GM18502 (cell line): ENCODE measurements at regions not wholly inside any gene's neighbourhood (a gene's known extent, or its start where the extent isn't known, plus 50 kb on each side); places are given as distances from the start of the nearest gene placed in this dataset.

Experiments
- ATAC-seq: cut with Tn5 transposase; IDR thresholded peaks from one replicate; pipeline ENCODE4 v1.9.1; 2021; ENCODE audit warnings: mild to moderate bottlenecking; ENCODE audit not compliant: unreplicated experiment, poor library complexity

DNA sequence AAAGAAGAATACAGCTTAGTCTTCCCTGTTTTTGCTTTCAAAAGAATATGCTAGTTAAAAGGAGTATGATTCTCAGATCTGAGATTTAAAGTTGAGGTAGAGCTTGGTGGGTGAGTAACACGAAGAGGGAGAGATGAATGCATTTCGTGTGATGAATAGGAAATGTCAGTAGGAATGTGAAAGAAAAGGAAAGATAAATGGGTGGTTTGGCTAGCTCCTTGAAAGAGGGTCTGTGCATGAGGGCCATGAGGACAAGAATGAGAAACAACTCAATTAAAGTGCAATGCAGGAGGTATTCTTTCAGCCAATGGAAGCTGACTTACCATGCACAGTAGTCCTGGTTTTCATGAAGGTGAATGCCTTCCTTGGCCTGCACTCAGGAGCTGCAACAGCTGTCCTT, 248.2 kb downstream of the HNMT start:
- no peak for ATAC-seq

DNA sequence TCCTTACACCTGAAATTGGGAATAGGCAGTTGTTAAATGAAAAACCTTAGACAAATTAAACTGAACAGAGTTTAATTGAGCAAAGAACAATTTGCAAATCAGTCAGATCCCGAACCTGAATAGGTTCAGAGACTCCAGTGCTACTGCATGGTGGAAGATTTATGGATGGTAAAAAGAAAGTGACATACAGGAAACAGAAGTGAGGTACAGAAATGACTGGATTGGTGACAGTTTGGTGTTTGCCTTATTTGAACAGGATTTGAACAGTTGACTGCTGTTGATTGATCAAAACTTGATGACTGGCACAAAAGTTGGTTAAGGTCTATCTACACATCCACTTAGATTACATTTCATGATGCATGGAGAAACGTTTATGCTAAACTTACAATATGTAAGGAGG, 248.8 kb downstream of the HNMT start:
- no peak for ATAC-seq

DNA sequence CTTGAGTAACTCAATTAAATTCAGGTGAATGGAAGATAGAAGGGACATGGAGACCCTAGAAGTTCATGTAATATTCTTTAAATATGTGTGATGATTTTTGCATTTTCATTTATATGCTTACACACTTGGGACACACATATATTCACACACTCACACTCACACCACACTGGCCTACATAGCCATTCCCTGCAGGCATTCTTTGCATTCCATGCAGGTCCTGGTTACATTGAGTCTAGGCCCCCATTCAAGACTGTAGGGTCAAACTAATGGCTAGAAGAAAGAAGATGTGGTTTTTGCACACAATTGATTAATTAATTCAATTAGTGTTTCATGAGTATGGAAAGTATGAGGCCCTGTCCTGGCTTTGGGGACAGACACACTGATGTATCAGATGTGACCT, 249.4 kb downstream of the HNMT start:
- no peak for ATAC-seq

DNA sequence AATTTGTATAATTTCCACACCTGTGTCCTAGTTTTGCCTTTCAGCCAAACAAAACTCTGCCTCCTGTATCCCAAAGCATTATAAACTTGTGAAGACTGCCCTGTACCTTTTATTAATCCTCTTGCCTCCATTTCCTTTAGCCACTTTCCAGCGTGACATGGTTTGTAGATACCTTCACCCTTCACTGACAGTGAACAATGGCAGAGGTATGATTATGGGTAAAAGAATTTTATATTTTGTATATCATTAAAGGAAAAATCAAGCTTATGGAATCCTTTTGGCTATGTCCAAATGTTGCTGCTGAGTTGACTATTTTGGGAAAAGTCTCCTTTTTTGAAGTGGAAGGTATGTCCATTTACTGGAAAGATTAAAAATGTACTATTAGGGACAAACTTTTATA, 251.7 kb downstream of the HNMT start:
- no peak for ATAC-seq

DNA sequence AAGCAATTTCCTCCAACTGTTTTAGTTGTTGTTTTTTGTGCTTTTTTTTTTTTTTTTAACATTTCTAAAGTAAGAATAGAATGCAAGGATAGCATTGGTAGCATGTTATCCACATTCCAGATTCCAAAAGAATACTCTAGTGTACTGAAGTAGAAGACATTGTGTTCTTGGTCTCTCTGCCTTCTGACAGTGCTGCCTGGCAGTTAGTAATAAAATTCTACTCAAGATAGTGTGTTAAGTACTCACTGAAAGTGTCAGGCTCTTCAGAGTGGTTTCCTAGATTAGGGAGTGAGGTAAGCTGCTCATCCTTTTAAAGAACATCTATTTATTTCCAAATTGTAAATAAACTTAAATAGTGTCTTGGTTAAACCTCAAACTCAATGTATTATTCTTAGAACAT, 253.7 kb downstream of the HNMT start:
- ATAC-seq: no peak

DNA sequence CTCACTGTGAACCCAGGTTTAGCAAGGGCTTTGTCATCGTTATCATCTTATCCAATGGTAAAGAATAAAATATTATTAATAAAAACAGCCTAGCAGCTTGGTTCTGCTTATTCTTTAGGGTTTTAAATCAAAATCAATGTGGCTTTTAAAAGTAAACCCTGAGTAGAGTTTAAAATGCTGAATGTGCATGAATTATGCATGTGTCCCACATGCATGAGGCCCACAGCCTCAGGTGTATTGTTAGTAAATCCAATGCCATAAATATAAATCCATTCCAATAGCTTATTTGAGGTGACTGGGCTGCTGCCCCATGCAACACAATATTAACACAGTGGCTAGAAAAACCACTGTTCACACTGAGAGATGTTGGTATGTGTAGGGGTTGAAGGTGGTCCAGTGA, 254.1 kb downstream of the HNMT start:
- no peak for ATAC-seq

DNA sequence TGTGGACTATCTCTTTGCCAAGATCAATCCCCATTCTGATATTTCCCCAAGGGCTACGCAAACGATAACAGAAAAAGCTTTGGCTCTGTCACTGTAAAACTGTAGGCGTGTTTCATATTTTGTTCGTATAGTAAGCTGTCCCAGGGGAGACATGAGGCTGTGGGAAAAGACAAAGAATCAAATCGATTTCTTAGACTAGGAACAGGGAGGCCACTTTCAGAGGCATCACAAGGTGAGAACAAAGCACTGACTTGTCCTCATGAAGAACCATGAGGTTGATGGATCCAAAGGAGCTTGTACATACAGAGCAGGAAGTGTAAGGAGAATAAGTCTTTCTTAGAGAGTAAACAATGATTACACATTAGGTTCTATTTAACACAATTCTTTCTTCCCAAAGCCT, 255.7 kb downstream of the HNMT start:
- ATAC-seq: no peak

DNA sequence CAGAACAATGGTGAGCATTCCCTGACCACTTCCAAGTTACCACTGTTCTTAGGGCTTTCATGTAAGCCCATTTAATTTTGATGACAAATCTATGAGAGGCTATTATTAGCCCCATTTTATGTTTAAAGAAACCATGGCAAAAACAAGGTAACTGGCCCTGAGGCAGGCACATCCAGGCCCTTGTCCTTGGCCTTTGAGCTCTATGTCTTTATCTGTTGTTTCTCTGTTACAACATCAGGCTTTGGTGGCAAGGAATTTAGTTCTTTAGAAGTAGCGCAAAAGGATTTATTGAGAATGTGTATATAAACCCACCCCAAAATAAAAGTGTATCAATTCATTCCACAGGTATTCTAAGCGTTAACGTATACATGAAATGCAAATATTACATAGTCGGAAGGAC, 257.1 kb downstream of the HNMT start:
- no peak for ATAC-seq

DNA sequence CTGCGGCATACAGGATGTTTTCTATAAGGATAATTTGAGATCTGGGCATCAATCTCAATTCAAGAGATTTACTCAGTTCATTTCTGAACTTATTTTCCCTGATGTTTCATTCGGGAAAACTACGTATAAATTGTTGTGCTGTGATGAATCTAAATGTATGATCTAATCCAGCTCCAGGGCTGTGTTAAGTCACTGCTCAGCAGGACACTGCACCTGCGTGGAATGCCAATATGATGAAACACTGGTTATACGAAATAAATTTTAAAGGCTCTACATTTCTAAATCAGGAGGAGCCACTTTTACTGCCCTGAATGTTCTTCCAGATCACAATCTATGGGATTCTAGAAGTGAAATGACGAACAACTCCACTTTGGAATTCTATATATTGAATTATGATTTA, 259.0 kb downstream of the HNMT start:
- no peak for ATAC-seq

DNA sequence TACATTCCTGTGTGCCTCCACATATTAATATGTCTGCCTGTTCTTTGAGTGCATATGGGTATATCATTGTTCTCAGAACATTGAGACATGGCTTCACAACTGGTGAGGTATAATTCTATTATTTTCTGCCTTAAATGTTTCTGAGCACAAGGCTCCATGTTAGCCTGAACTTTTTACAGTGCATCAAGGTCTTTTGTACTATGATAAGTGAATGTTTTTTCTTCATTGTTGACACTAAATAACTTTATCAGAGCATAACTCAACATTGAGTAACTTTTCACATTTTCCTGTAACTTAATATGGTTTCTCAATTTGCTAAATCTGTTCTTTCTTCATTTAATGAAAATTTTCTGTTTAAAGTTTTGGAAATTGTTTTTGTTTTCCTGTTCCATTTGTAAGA, 262.9 kb downstream of the HNMT start:
- no peak for ATAC-seq

DNA sequence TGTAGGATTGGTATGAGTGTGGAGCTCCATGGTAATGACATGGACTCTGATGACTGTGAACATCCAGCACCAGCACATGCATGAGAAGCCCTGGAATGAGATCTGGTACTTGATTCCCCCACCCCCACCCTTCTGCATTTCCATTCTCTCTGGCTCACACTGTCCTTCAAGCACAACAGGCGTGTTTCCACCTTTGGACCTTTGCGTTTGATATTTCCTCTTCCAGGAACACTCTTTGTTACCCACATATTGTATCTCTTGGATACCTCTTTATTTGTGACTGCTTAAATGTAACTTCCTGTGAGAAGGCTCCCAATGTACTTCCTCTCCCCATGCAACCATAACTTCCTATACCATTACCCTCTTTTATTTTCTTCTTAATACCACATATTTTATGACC, 263.8 kb downstream of the HNMT start:
- ATAC-seq: no peak

DNA sequence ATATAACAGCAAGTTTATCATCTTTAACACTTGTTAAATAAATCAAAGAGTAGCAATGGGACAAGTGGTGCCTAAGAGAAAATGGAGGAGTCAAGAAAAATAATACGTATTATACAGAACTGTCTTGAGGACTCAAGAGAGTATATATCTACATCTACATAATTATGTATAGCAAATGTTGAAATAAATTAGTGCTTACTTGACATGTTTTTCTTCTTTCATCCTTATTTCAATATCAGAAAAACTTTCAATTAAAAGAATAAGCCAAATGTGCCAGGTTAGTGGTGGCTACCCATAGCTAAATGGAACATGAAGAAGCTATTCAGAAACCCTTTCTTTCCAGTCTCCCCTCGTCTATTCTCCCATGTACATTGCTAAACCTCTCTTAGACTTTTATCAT, 267.3 kb upstream of the SPOPL start:
- no peak for ATAC-seq

DNA sequence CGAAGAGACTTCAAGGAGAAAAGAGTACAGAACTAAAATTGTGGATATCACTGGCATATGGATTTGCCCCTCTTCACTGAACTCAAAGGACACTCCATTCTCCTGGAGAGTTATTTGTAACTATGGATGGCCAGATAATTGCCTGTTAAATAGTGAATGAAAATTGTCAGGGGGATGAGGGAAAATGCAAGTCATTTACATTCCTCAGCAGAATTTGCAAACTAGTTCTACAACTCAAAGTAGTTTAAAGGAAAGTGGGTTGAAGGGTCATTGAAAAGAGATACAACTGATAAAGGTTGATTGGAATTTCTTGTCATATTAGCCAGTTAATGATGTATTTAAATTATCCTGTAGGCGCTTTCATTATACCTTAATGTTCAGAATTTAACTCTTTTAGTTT, 266.5 kb upstream of the SPOPL start:
- ATAC-seq: no peak

DNA sequence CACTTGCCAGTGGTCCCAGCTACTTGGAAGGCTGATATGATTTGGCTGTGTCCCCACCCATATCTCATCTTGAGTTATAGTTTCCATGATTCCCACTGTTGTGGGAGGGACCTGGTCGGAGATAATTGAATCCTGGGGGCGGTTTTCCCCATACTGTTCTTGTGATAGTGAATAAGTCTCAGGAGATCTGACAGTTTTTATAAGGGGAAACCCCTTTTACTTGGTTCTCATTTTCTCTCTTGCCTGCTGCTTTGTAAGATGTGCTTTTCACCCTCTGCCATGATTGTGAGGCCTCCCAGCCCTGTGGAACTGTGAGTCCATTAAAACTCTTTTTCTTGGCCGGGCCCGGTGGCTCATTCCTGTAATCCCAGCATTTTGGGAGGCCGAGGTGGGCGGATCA, 265.4 kb upstream of the SPOPL start:
- no peak for ATAC-seq

DNA sequence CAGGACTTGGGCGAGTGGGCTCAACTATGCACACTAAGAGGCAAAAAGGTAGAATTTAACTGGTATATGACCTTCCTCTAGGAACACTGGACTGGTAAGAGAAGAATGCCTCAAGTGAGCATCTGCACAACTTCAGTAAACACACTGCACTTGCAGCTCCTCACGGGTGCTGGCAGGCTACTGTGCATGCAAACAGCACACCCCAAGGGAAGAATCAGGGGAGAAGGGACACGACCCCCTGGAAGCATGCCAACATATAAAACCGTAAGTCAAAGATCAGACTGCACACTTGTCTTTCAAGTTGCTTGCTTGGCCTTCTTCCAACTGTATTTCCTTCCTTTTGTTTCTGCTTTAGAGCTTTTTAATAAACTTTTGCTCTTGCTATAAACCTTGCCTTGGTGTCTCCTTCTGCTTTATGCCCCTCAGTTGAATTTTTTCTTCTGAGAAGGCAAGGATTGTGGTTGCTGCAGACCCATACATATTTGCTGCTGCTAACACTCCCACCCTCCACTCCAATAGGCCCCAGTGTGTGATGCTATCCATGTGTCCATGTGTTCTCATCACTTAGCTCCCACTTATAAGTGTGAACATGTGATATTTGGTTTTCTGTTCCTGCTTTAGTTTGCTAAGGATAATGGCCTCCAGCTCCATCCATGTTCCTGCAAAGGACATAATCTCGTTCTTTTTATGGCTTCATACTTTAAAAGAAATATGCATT, 263.7 kb upstream of the SPOPL start:
- ATAC-seq: no peak

DNA sequence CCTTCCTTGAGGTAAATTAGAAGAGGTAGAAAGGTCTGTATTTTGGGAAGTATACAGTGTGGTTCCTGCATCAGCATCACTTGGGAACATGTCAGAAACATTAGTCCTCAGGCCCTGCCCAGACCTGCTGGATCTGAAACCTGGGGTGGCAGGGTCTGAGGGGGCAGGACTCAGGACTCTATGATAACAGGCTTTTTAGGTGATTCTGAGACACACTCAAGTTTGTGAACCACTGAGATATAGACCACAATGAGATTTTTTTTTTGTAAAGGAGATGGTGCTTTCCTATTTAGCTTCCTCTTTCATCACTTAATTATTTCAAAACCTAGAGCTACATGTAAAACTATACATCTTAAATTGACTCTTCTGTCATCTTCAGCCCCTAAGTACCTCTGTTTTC, 262.7 kb upstream of the SPOPL start:
- no peak for ATAC-seq

DNA sequence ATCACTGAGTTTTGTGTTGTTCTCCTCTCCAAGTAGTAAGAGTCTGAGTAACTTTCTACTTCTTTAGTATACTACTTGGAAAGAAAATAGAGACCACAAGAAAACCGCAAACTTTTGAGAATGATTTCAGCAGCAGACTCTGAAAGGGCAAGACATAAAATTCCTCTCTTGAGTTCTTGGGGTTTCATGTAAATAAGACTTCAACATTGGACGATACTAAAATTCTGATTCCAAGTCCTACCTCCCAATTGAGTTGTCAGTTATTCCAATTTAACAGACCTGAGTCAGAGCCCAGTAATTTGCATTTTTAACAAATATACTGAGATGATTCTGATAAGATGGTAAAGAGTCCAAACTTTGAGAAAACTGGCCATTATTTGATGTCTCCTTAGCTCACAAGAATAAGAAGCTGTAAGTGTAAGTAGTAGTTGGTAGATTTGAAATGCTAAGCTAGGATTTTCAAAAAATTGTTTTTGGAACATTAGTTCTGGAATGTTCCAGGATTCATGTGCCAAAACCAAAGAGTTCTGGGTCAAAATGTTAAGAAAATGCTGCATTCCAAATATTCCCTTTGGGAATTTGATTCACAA, 261.6 kb upstream of the SPOPL start:
- ATAC-seq: no peak

DNA sequence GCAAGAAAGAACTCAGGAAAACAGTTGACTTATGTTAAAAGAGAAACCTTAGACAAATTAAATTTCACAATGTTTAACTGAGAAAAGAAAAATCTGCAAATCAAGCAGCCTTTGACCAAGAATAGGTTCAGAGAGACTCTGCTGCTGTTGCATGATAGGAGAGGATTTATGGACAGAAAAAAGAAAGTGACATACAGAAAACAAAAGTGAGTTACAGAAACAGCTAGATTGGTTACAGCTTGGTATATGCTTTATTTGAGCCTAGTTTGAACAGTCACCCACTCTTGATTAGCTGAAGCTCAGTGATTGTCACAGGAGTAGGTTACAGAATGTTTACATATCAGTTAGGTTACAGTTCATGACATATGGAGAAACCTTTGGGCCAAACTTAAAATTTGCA, 258.2 kb upstream of the SPOPL start:
- no peak for ATAC-seq

DNA sequence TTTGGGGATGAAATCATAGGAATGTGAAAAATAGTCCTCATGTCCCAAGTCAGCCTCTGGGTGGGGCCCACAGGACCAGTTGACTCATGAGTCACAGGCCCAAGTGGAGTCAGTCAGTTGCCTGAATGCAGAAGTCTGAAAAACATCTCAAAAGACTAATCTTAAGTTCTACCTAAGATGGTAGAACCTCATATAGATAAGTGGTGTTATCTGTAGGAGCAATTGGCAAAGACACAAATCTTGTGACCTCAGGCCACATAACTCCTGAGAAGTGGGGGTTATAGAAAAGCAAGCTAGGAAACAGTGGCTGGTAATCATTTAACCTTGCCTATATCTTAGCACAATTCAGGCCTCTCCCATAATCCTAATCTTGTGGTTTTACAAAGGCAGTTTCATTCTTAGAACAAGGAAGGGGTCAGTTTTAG, 257.1 kb upstream of the SPOPL start:
- no peak for ATAC-seq

DNA sequence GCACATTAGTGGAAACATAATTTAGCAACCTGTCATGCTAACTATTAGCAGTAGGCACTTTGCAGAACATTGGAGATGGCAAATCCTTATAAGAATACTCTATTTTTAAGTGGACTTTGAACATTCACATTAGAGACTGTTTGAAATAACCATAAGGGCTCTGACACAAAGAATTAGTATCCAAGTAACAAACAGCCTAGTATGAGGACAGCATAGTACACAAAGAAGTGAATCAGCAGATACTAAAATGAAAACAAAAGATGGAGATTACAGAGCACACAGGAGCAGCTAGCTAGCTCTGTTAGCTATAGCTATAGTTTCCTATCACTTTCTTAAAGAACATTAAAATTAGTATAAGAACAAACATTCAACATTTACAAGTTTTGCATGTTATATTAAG, 256.3 kb upstream of the SPOPL start:
- no peak for ATAC-seq

DNA sequence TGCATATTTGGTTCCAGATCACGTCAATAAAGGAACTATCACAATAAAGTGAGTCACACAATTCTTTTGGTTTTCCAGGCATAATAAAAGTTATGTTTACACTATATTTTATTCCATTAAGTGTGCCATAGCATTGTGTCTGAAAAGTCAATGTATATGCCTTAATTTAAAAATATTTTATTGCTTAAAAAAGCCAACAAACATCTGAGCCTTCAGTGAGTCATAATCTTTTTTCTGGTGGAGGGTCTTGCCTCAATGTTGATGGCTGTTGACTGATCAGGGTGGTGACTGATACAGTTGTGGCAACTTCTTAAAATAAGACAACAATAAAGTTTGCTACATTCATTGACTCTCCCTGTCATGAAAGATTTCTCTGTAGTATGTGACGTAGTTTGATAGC, 254.3 kb upstream of the SPOPL start:
- ATAC-seq: no peak

DNA sequence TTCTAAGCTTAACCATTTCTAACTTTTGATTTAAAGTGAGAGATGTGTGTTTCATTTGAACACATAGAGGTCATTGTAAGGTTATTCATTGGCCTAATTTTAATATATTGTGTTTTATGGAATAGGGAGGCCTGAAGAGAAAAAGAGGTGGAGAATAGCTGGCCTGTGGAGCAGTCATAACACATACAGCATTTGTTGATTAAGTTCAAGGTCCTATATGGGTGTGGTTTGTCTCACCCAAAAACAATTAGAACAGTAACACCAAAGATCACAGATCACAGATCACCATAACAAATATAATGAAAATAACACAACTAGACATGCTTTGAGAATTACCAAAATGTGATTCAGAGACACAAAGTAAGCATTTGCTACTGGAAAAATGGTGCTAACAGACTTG, 252.4 kb upstream of the SPOPL start:
- ATAC-seq: no peak
